ENCODE measurements at regions not wholly inside any gene's neighbourhood (a gene's known extent, or its start where the extent isn't known, plus 50 kb on each side); places are given as distances from the start of the nearest gene placed in this dataset.

DNA sequence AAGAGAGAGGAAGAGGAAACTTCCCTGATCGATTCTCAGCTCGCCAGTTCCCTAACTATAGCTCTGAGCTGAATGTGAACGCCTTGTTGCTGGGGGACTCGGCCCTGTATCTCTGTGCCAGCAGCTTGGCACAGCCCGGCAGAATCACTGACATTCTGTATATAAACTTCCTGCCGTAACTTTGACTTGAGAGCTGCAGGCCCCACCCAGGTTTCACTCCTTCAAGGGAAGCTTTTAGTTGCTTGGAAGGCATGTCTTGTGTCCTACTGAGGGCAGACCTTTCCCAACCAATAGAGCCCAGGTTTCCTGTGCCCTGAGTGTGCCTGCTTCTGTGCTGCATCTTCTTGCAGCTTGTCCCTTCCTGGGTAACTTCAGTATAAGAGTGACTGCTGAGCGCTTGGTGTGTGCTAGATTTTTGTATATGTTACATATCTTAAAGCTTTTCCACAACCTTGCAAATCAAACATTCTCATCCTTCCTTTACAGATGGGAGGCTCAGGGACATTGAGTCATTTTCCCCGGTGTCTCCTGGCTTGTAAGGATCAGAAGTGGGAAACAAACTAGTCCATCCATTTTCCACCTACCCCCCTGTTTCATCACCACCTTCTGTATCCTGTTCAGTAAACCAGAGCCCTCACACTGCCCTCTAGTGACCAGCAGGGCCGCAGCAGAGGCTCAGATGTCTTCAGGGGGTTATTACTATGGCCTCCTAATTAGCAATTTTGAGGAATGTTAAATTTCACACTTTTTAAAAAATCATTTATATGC is 225.2 kb upstream of the PRSS58 start (continued):
- peak; percentile 58 for TF ChIP-seq RAD21 (IDR thresholded peaks at IDR 0.05; ENCODE audit: low read depth)
- no peak for TF ChIP-seq SRF (IDR thresholded peaks at IDR 0.05; ENCODE audit: low read depth)
- peak; percentile 10 for TF ChIP-seq YY1 (IDR thresholded peaks at IDR 0.05; ENCODE audit: extremely low read depth, insufficient replicate concordance, low read depth, low read length)
- no peak for TF ChIP-seq FOSL1 (IDR thresholded peaks at IDR 0.05; ENCODE audit: low read depth)

DNA sequence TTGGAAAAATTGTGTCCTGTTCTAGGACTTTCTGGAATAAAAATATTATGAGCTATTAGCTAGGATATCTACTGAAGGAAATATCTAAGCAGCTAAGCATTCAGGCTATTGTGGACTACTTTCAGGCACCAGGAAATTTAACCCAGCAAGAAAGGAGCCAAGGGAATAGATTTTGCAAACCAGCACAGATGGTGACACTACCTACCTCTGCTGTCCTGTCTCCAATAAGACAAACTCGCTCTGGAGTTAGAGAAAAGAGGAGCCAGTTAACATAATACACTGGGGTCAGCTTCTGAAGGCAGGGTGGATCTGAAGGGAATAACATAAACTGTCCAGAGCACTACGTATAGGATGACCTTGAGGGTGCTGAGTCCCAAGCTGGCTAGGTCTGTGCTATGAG is 223.7 kb upstream of the PRSS58 start:
- no peaks in the 10 kb centered on the region for H3K36me3 ChIP-seq (ENCODE audit: control insufficient read depth in 1 of 2, insufficient read depth in 2 of 2, low read length in 2 of 2)
- no peak overlapping the region for H3K27ac ChIP-seq (ENCODE audit: low read depth, low read length)
- ATAC-seq (no peak), DNase-seq (ENCODE audit: low read depth, low spot score) (no peak)
- H3K9me3 ChIP-seq (ENCODE audit: control insufficient read depth in 1 of 2, insufficient read depth in 1 of 2, low read depth in 1 of 2, low read length in 2 of 2), result no peaks in the 10 kb centered on the region
- no TSS peak for BruUV-seq (replicated peaks)
- intact Hi-C loops (cut with micrococcal nuclease), result loop anchor here (5.0 kb wide), 1 partner anchor 94 kb away; no protein-coding TSS in a partner anchor
- H3K79me2 ChIP-seq (ENCODE audit: insufficient read depth, low read length), result no peaks in the 10 kb centered on the region
- no peaks in the 10 kb centered on the region for H3K9me2 ChIP-seq (ENCODE audit: insufficient read depth)
- RAD21 ChIA-PET (ENCODE audit: low non-redundant PET in 1 of 2, low total read pairs in 2 of 2, uncharacterized antibody in 2 of 2, unreplicated experiment in 2 of 2), result no interaction called here
- POLR2A ChIA-PET, result no interaction called here
- no peak overlapping the region for H2AFZ ChIP-seq (ENCODE audit: low read depth, low read length, poor library complexity, severe bottlenecking)
- no peak overlapping the region for H3K9ac ChIP-seq (ENCODE audit: low read length)
- peaks cover 0 to 7% of the 10 kb centered on the region in 2 experiments; a peak in 2 of 4 replicates for H3K4me1 ChIP-seq (ENCODE audit: control insufficient read depth in 1 of 2, insufficient read depth in 2 of 2, low read length in 2 of 2)
- TF ChIP-seq SP1 (IDR thresholded peaks at IDR 0.05; ENCODE audit: low read depth) (no peak), POLR2AphosphoS5 (IDR thresholded peaks at IDR 0.05; ENCODE audit: low read depth, low read length) (no peak), CBX3 (IDR thresholded peaks at IDR 0.05; ENCODE audit: low read depth) (no peak), SIN3A (IDR thresholded peaks at IDR 0.05; ENCODE audit: low read depth) (no peak), ZNF274 (IDR thresholded peaks at IDR 0.05; ENCODE audit: low read depth, low read length) (no peak), ELF1 (IDR thresholded peaks at IDR 0.05; ENCODE audit: borderline replicate concordance, low read depth) (no peak), FOSL1 (IDR thresholded peaks at IDR 0.05; ENCODE audit: low read depth) (no peak), CTCF (IDR thresholded peaks at IDR 0.05 in 2 of 3, conservative IDR thresholded peaks at IDR 0.05 in 1 of 3; ENCODE audit: borderline replicate concordance in 1 of 3, insufficient read depth in 1 of 3, low read depth in 2 of 3, low read length in 2 of 3) (peak in 2 of 3 experiments; percentile 10 to 34; a peak in 3 of 6 replicates), JUND (IDR thresholded peaks at IDR 0.05) (no peak), EZH2 (IDR thresholded peaks at IDR 0.05) (no peak), YY1 (IDR thresholded peaks at IDR 0.05; ENCODE audit: extremely low read depth, insufficient replicate concordance, low read depth, low read length) (no peak), ZFX (IDR thresholded peaks at IDR 0.05) (no peak), RAD21 (IDR thresholded peaks at IDR 0.05; ENCODE audit: low read depth) (peak; percentile 29; the same call in 1 of the 2 replicates), EGR1 (IDR thresholded peaks at IDR 0.05; ENCODE audit: low read depth) (no peak), SRF (IDR thresholded peaks at IDR 0.05; ENCODE audit: low read depth) (no peak)
- TF ChIP-seq, protein P1, sequence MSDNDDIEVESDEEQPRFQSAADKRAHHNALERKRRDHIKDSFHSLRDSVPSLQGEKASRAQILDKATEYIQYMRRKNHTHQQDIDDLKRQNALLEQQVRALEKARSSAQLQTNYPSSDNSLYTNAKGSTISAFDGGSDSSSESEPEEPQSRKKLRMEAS (IDR thresholded peaks at IDR 0.05), result no peak
- CTCF ChIA-PET, result interaction anchor here (1.6 to 3.0 kb wide), 3 partner anchors 9 to 37 kb away, joined by 4 to 12 read pairs (median 10); no protein-coding TSS in a partner anchor
- no peak overlapping the region for H3K4me3 ChIP-seq (replicated peaks in 1 of 2; ENCODE audit: low read depth in 1 of 2, low read length in 2 of 2)
- no peaks in the 10 kb centered on the region for H3K27me3 ChIP-seq (ENCODE audit: insufficient read depth, low read length)
- no peak overlapping the region for H3K4me2 ChIP-seq (ENCODE audit: low read length)
- H4K20me1 ChIP-seq (ENCODE audit: insufficient read depth), result no peaks in the 10 kb centered on the region

Measured in HCT116 (cell line).